IPS DF 19.7 (cell line): ENCODE measurements at regions not wholly inside any gene's neighbourhood (a gene's known extent, or its start where the extent isn't known, plus 50 kb on each side); places are given as distances from the start of the nearest gene placed in this dataset.
A peak's percentile ranks its signal among the peaks of the same experiment; 100 is the strongest.

Source experiments
- DNase-seq: peaks from one replicate; pipeline ENCODE4 v3.0.0-alpha.2; 2013; ENCODE audit warnings: low read depth, low spot score

DNA sequence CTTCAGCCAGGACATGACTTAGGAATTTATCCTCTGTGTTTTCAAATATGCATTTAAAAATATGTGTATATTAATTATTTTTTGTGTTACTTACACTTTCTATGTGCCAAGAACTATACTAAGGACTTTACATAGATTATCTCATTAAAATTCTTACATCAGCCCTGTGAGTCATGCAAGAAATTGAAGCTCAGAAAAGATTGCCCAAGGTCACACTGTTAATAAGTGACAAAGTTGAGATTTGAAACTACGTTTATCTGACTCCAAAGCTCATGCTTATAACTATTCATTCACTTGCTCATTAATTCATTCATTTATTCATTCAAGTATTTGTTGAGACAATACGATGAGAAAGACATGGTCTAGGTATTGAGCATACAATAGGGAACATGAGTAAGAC lies 62.9 kb upstream of the CHRDL1 start:
- DNase-seq: no peak

DNA sequence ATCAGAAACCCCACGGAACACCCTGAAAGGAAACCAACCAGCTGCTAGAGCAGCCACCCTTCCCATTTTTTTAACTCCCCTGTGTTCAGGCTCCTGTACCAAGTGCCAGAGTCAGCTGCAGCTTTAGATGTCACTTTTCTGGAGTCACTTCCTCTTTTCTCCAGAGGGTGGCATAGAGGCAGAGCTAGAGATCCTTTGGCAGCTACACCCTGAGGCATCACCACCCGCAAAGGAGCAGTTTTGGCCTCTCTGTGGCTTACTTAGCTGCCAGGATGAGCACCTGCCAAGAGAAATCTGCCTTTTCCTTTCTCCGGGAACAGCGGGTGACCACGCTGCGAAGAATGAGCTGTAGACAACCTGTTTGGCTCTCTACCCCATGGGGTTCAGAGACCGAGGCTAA lies 58.0 kb upstream of the CHRDL1 start:
- DNase-seq: peak; percentile 5

DNA sequence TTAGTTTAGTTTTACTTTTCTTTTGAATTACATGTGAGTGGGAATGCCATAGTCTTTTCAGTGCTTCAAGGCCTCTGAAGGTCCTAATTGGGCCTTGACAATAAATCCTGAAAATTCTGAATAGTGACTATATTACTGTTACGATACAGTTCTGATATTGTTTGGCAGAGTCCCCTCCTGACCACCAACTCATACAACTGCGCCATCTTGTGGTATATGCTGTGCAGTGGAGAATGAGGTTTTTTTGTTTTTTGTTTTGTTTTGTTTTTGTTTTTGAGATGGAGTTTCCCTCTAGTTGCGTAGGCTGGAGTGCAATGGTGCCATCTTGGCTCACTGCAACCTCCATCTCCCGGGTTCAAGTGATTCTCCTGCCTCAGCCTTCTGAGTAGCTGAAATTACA lies 56.6 kb upstream of the CHRDL1 start:
- DNase-seq: no peak

DNA sequence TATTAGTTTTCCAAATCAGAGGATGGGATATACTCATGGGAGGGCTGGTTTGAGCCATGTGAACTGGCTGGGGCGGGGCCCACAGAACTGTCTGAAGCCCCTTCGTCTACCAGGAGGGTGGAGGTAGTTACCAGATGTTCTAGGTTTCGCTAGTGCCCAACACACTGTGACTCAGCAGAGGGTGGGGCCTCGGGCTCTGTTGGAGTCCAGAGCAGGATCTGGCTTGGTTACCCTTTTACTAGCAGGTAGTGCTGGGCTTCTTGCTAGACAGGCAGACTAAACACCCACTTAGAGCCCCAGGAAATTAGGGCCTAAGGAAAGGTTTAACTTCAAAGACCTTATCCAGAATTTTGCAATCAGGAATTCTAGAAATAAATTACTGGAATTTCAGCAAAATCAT lies 56.2 kb upstream of the CHRDL1 start:
- no peak for DNase-seq

DNA sequence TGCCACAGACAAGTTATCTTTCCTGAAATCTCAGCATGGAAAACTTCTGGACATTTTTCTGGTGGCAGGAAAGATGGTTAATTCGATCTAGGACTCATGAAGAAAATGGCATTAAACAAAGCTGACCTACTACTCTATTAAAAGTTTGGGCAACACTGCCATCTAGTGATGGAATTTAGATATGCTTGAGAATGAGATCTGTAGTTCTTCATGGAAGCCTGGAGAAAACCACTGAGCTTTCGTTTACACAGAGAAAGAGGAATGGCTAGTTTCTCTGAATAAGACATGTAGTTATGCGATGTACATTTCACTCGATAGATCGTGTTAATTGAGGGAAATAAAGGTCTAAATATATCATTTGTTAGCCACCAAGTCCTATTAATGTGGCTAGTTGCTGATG lies 51.7 kb upstream of the CHRDL1 start:
- no peak for DNase-seq

DNA sequence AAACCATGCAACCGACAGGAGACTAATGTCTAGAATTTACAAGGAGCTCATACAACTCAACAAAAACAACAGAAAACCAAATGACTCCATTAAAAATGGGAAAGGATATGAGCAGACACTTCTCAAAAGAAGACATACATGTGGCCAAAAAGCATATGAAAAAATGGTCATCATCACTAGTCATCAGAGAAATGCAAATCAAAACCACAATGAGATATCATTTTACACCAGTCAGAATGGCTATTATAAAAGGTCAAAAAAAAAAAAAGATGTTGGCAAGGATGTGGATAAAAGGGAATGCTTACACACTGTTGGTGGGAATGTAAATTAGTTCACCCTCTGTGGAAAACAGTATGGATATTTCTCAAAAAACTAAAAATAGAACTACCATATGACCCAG lies 50.5 kb upstream of the CHRDL1 start:
- no peak for DNase-seq
